Mesodermal cell (in vitro differentiated cells): ENCODE measurements at regions not wholly inside any gene's neighbourhood (a gene's known extent, or its start where the extent isn't known, plus 50 kb on each side); places are given as distances from the start of the nearest gene placed in this dataset.

Source experiments
- H3K27ac ChIP-seq: 2 replicates; pipeline ENCODE4 v1.7.0; 2013; ENCODE audit warnings: mild to moderate bottlenecking, low read depth, low read length, moderate library complexity; ENCODE audit not compliant: severe bottlenecking
- H3K36me3 ChIP-seq: 2 replicates; pipeline ENCODE4 v1.7.1; 2013; ENCODE audit warnings: mild to moderate bottlenecking, low read length, moderate library complexity; ENCODE audit not compliant: control insufficient read depth, insufficient read depth
- H3K4me1 ChIP-seq: one replicate; pipeline ENCODE4 v1.7.1; 2013; ENCODE audit warnings: mild to moderate bottlenecking, low read length; ENCODE audit not compliant: insufficient read depth, control insufficient read depth, poor library complexity, severe bottlenecking
- H3K4me3 ChIP-seq: 2 replicates; pipeline ENCODE4 v1.7.0; 2013; ENCODE audit warnings: low read length, control low read depth, mild to moderate bottlenecking; ENCODE audit not compliant: insufficient read depth, poor library complexity, severe bottlenecking; ENCODE audit errors: extremely low read depth
- H3K9me3 ChIP-seq: 2 replicates; pipeline ENCODE4 v1.7.1; 2013; ENCODE audit warnings: mild to moderate bottlenecking, low read length, moderate library complexity; ENCODE audit not compliant: control insufficient read depth
- WGBS, 2 experiments: methylation state at CpG; one replicate each; pipeline ENCODE4 v1.1.5; 2013; ENCODE audit warnings: missing lambda C conversion rate in 2 of 2; ENCODE audit not compliant: insufficient coverage in 2 of 2; 5-methylcytosine and 5-hydroxymethylcytosine counted together

- Histone ChIP-seq H3K36me3 (no peaks in the 10 kb centered on the region), H3K27ac (no peak overlapping the region), H3K4me1 (peaks cover 39% of the 10 kb centered on the region), H3K9me3 (no peaks in the 10 kb centered on the region), H3K4me3 (no peak overlapping the region)
- 92 to 95% methylated on average over 8 to 9 of the region's 12 CpGs for WGBS, 2 experiments
These were observed 105.0 kb upstream of the FOXF1 start for GRCh38 chr16:86405319-86405718.

- Histone ChIP-seq H3K27ac (no peak overlapping the region), H3K4me1 (peaks cover 39% of the 10 kb centered on the region), H3K36me3 (no peaks in the 10 kb centered on the region), H3K4me3 (no peak overlapping the region), H3K9me3 (peaks cover 6% of the 10 kb centered on the region)
- WGBS, 2 experiments, result 91 to 100% methylated on average over 4 to 9 of the region's 10 CpGs
These were observed 104.3 kb upstream of the FOXF1 start for GRCh38 chr16:86406056-86406455.

GRCh38 chr16:86408685-86409084, 101.6 kb upstream of the FOXF1 start:
- H3K4me3 ChIP-seq, result no peak overlapping the region

GRCh38 chr16:86410081-86410480, 100.2 kb upstream of the FOXF1 start:
- no CpG with 5 or more reads among the region's 2 CpGs for WGBS, 2 experiments
- Histone ChIP-seq H3K9me3 (peaks cover 22% of the 10 kb centered on the region), H3K36me3 (no peaks in the 10 kb centered on the region), H3K4me1 (peaks cover 14% of the 10 kb centered on the region), H3K4me3 (no peak overlapping the region), H3K27ac (no peak overlapping the region)

More at GRCh38 chr16:86408685-86409084, 101.6 kb upstream of the FOXF1 start:
- peaks cover 22% of the 10 kb centered on the region for H3K9me3 ChIP-seq
- WGBS, 2 experiments, result 58% methylated on average over 2 to 3 of the region's 4 CpGs
- H3K4me1 ChIP-seq, result peaks cover 17% of the 10 kb centered on the region
- H3K27ac ChIP-seq, result no peak overlapping the region
- H3K36me3 ChIP-seq, result no peaks in the 10 kb centered on the region

- Histone ChIP-seq H3K9me3 (peaks cover 22% of the 10 kb centered on the region), H3K4me1 (peaks cover 9% of the 10 kb centered on the region), H3K4me3 (no peak overlapping the region), H3K36me3 (no peaks in the 10 kb centered on the region), H3K27ac (no peak overlapping the region)
- 97 to 100% methylated on average over 2 to 4 of the region's 5 CpGs for WGBS, 2 experiments
These were observed 99.8 kb upstream of the FOXF1 start for GRCh38 chr16:86410529-86410928.

- 71 to 83% methylated on average over 7 of the region's 7 CpGs for WGBS, 2 experiments
- Histone ChIP-seq H3K36me3 (no peaks in the 10 kb centered on the region), H3K9me3 (peaks cover 22% of the 10 kb centered on the region), H3K4me3 (no peak overlapping the region), H3K4me1 (peaks cover 4% of the 10 kb centered on the region), H3K27ac (no peak overlapping the region)
These were observed 98.4 kb upstream of the FOXF1 start for GRCh38 chr16:86411897-86412296.

- no peaks in the 10 kb centered on the region for H3K4me1 ChIP-seq
- H3K4me3 ChIP-seq, result no peak overlapping the region
- H3K27ac ChIP-seq, result no peak overlapping the region
- WGBS, 2 experiments, result 82 to 86% methylated on average over 5 to 6 of the region's 9 CpGs
- no peaks in the 10 kb centered on the region for H3K36me3 ChIP-seq
- H3K9me3 ChIP-seq, result peaks cover 22% of the 10 kb centered on the region
These were observed 95.2 kb upstream of the FOXF1 start for GRCh38 chr16:86414991-86415740.

- no peak overlapping the region for H3K27ac ChIP-seq
- no peak overlapping the region for H3K4me3 ChIP-seq
- H3K9me3 ChIP-seq, result peaks cover 8% of the 10 kb centered on the region
- peaks cover 3% of the 10 kb centered on the region for H3K4me1 ChIP-seq
- H3K36me3 ChIP-seq, result no peaks in the 10 kb centered on the region
These were observed 91.3 kb upstream of the FOXF1 start for GRCh38 chr16:86418981-86419380.

GRCh38 chr16:86419518-86419917, 90.8 kb upstream of the FOXF1 start:
- Histone ChIP-seq H3K4me3 (no peak overlapping the region), H3K4me1 (peaks cover 8% of the 10 kb centered on the region), H3K9me3 (peaks cover 9% of the 10 kb centered on the region), H3K36me3 (no peaks in the 10 kb centered on the region), H3K27ac (no peak overlapping the region)
- WGBS, 2 experiments, result 82 to 93% methylated on average over 2 of the region's 2 CpGs

GRCh38 chr16:86421995-86422394, 88.3 kb upstream of the FOXF1 start:
- Histone ChIP-seq H3K36me3 (no peaks in the 10 kb centered on the region), H3K27ac (no peak overlapping the region), H3K4me3 (no peak overlapping the region), H3K4me1 (peaks cover 14% of the 10 kb centered on the region), H3K9me3 (peaks cover 9% of the 10 kb centered on the region)
- 92 to 96% methylated on average over 3 to 4 of the region's 5 CpGs for WGBS, 2 experiments

- 69 to 90% methylated on average over 6 to 7 of the region's 10 CpGs for WGBS, 2 experiments
- H3K4me3 ChIP-seq, result no peak overlapping the region
- H3K27ac ChIP-seq, result no peak overlapping the region
These were observed 85.9 kb upstream of the FOXF1 start for GRCh38 chr16:86424398-86424797.

More at GRCh38 chr16:86424398-86424797, 85.9 kb upstream of the FOXF1 start:
- peaks cover 21% of the 10 kb centered on the region for H3K4me1 ChIP-seq
- peaks cover 9% of the 10 kb centered on the region for H3K9me3 ChIP-seq
- no peaks in the 10 kb centered on the region for H3K36me3 ChIP-seq
